IPS-15b (cell line): ENCODE measurements at regions not wholly inside any gene's neighbourhood (a gene's known extent, or its start where the extent isn't known, plus 50 kb on each side); places are given as distances from the start of the nearest gene placed in this dataset.

Experiments
- H3K27me3 ChIP-seq: one replicate; pipeline ENCODE4 v1.6.1; 2013; ENCODE audit warnings: low read length; ENCODE audit not compliant: control insufficient read depth, insufficient read depth
- H3K36me3 ChIP-seq: one replicate; pipeline ENCODE4 v1.6.1; 2013; ENCODE audit warnings: low read length; ENCODE audit not compliant: control insufficient read depth, insufficient read depth
- H3K4me1 ChIP-seq: one replicate; pipeline ENCODE4 v1.6.1; 2013; ENCODE audit warnings: mild to moderate bottlenecking, low read length; ENCODE audit not compliant: control insufficient read depth, insufficient read depth
- H3K4me3 ChIP-seq: one replicate; pipeline ENCODE4 v1.5.1; 2013; ENCODE audit warnings: low read depth, low read length
- H3K9ac ChIP-seq: one replicate; pipeline ENCODE4 v1.6.1; 2013; ENCODE audit warnings: low read depth, mild to moderate bottlenecking, low read length
- H3K9me3 ChIP-seq: one replicate; pipeline ENCODE4 v1.6.1; 2013; ENCODE audit warnings: mild to moderate bottlenecking, low read length; ENCODE audit not compliant: control insufficient read depth, insufficient read depth

DNA sequence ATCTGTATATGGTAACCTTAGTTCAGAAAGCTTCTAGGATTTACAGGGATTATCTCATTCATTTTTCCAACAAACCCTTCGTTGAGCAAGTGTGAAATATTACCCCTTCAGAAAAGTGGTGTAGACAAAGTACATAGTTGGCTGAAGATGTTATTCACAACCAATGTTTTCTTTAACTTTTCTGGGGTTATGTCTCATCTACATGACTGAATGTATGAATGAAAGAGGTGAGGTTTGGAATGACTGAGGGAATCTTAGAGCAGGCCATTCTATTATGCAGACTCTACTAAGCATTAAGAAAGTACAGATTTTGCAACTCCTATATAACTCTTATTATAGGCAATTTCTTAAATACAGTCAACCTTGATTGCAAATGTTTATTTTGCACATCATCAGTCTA lies 167.2 kb downstream of the NDFIP2 start:
- Histone ChIP-seq H3K9ac (no peak overlapping the region), H3K36me3 (no peaks in the 10 kb centered on the region), H3K4me3 (no peak overlapping the region), H3K27me3 (no peaks in the 10 kb centered on the region), H3K9me3 (no peaks in the 10 kb centered on the region), H3K4me1 (no peaks in the 10 kb centered on the region)

DNA sequence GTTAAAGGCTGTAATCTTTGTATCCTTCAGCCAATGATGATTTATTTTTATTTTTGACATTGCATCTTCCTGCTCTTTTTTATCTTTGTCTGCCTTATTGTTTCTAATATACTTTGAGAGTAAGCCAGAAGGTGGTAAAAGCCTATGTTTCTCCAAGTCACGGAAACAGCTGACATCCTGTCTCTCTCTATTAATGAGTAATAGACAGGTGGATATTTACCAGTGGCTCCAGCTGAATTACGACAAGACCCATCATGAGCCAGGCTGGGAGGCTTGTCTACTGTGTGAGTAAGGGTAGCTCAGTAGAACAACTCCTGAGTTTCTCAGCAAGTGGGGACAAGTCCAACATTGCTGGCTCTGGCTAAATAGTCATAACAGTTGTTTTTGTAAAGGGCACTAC lies 166.6 kb downstream of the NDFIP2 start:
- Histone ChIP-seq H3K36me3 (no peaks in the 10 kb centered on the region), H3K4me1 (no peaks in the 10 kb centered on the region), H3K27me3 (no peaks in the 10 kb centered on the region), H3K9ac (no peak overlapping the region), H3K9me3 (no peaks in the 10 kb centered on the region), H3K4me3 (no peak overlapping the region)

DNA sequence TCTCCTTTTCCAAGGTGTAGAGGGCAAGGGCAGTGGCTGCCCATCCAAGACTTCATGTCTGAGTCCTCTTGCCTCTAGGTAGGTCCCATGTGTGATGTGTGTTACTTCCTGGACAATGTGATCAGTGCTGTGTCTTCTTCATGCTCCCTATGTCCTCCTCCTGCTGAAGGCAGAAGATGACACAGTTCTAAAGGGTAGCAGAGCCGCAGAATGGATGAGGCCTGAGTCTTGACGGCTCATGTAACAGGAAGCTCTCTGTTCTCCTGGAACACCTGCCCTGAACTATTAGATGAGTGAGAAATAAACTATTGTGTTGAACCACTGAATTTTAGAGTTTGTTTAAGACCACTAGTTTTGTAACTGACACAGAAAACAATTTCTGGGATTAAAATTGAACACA lies 165.9 kb downstream of the NDFIP2 start:
- Histone ChIP-seq H3K4me3 (no peak overlapping the region), H3K9me3 (no peaks in the 10 kb centered on the region), H3K27me3 (no peaks in the 10 kb centered on the region), H3K36me3 (no peaks in the 10 kb centered on the region), H3K9ac (no peak overlapping the region), H3K4me1 (no peaks in the 10 kb centered on the region)

DNA sequence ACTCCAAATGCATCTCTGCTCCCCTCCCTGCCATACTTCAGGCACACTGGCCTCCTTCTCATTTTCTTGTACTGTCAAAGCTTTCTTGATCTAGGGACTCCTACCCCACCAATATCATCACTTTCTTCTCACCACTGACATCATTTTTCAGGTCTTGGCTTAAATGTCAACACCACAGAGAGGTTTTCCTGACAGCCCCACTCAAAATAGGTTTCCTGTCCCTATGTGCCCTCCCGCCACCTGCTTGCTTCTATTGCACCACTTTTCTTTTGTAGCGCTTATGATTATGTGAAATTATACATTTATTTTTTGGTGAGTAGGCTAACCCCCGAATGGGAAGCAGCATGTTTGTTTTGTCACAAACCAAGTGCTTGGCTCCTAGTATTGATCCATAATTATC lies 164.6 kb downstream of the NDFIP2 start:
- no peaks in the 10 kb centered on the region for H3K36me3 ChIP-seq
- no peaks in the 10 kb centered on the region for H3K4me1 ChIP-seq
- no peak overlapping the region for H3K9ac ChIP-seq
- no peaks in the 10 kb centered on the region for H3K27me3 ChIP-seq
- no peak overlapping the region for H3K4me3 ChIP-seq
- no peaks in the 10 kb centered on the region for H3K9me3 ChIP-seq

DNA sequence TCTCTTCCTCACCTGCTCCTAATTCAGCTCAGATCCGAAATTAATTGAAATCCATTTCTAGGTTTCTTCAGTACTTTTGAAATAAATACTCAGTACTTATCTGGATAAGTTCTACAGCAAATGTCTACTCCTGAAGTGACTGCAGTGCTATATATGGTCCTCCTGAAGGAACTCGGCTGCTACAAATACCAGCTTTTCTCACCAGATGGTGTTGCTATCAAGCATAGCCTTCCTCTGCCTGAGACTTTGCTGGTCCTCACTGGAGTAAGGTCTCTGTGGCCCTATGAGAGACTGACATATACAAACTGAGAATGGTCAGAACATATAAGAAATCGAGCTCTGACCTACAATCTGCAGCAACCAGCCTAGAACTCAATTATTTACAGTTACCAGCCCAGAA lies 161.6 kb downstream of the NDFIP2 start:
- H3K27me3 ChIP-seq, result no peaks in the 10 kb centered on the region
- no peaks in the 10 kb centered on the region for H3K36me3 ChIP-seq
- no peaks in the 10 kb centered on the region for H3K9me3 ChIP-seq
- no peak overlapping the region for H3K4me3 ChIP-seq
- H3K4me1 ChIP-seq, result no peaks in the 10 kb centered on the region
- no peak overlapping the region for H3K9ac ChIP-seq

DNA sequence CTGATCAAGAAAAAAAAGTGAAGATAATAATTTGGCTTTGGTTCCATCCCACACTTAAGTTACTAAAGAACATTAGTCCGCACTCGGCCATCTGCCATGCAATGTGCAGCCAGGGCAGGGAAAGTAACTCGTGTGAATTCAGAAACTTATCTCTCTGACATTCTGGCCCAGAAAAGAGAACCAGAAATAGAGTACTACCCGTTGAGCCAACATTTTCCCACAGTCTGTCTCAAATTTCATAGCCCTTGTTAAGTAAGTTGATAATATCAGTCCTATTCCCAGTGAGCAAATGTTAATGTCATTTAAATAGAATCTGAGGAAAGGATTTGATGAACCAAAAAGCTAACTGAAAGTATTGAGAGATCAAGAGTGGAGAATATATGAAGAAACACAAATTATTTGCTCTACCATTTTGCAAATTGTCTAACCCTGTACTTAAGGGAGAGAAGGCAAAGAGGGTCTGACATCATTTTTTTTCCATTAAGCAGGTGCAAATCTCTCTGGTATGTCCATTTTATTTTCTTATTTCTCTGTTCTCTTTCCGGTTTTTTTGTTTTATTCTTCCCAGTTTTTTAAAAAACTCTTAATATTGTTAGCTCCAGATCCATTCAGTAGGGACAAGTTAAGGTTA lies 156.3 kb downstream of the NDFIP2 start:
- Histone ChIP-seq H3K36me3 (no peaks in the 10 kb centered on the region), H3K4me3 (no peak overlapping the region), H3K27me3 (no peaks in the 10 kb centered on the region), H3K9me3 (no peaks in the 10 kb centered on the region), H3K9ac (no peak overlapping the region), H3K4me1 (no peaks in the 10 kb centered on the region)

DNA sequence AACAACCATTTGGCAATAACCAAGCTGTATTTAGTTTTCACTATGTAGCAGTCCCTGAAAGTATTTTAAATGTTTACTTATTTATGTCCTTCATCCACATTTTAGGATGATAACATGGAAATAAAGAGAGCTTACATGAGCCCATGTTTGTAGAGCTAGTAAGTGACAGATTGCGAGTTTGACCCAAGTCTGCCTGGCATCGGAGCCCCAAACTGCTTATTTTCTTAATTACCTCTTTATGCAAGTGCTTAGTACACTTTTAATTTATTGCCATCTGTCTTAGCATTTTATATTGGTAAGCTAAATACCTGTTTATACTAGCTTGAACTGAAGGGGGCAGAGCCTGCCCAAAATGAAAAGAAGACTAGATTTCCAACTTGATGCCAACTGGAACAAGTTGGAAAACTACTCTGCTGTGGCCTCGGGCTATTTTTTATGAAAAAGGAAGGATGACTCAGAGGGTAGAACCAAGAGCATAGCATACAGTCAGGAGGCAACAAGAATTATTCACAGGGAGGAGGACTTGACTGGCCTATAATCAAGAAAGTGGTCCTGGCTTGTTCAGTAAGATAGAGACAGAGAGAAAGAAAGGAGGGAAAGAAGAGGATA lies 150.2 kb downstream of the NDFIP2 start:
- Histone ChIP-seq H3K9ac (no peak overlapping the region), H3K4me3 (no peak overlapping the region), H3K27me3 (no peaks in the 10 kb centered on the region), H3K9me3 (no peaks in the 10 kb centered on the region), H3K36me3 (no peaks in the 10 kb centered on the region), H3K4me1 (no peaks in the 10 kb centered on the region)

DNA sequence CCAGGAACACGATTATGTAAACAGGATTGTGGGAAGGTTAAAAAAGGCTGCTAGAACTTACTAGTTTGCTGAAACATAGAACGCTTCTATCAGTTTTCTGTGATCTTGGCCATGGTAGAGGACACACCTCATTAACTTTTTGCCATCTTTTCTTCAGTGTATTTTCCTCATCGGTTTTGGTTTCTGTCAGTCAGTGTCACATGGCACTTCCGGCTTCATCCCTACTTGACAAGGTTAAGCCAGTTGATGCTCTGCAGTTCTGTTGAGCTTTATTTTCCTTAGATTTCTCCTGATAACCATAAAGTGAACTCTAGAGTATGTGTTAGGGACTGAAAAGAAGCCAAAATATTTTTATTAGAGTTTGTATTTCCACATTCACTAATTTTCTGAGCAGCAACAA lies 147.5 kb downstream of the NDFIP2 start:
- H3K9me3 ChIP-seq, result no peaks in the 10 kb centered on the region
- no peak overlapping the region for H3K9ac ChIP-seq
- H3K36me3 ChIP-seq, result no peaks in the 10 kb centered on the region
- H3K4me3 ChIP-seq, result no peak overlapping the region
- no peaks in the 10 kb centered on the region for H3K27me3 ChIP-seq
- H3K4me1 ChIP-seq, result no peaks in the 10 kb centered on the region

DNA sequence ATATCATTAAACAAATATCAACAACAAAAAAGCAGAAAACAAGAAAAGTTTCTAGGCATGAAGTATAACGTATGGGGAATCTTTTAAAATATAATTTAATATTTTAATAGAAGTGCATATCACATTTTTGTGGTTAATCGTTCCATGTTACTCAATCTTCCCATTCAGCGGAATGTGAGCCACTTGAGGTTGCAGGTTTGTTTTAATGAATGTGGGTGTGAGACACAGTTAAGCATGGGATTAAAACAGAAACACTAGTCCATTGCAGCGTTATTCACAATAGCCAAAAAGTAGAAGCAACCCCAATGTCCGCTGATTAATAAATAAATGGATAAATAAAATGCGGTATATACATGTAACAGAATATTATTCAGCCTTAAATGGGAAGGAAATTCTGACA lies 146.0 kb downstream of the NDFIP2 start:
- no peak overlapping the region for H3K4me3 ChIP-seq
- no peak overlapping the region for H3K9ac ChIP-seq
- no peaks in the 10 kb centered on the region for H3K27me3 ChIP-seq
- no peaks in the 10 kb centered on the region for H3K36me3 ChIP-seq
- H3K4me1 ChIP-seq, result no peaks in the 10 kb centered on the region
- no peaks in the 10 kb centered on the region for H3K9me3 ChIP-seq

DNA sequence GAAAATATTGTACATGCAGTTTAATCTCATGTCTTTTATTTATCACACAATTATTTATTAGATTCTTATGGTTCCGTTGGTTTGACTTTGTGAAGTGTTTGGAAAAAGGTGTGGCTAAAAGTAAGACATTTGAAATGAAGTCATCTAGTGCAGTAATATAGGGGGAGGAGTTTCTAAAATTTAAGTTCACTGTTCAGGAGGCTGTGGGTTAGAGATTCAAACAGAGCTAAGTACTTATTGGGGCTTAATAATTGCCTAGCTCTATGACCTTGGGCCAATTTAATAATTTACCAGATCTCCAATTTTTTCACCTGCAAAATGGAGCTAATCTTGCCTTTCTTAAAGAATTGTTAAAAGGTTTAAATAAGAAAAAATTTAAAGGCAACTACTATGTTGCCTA lies 144.6 kb downstream of the NDFIP2 start:
- no peaks in the 10 kb centered on the region for H3K36me3 ChIP-seq
- H3K9me3 ChIP-seq, result no peaks in the 10 kb centered on the region
- H3K9ac ChIP-seq, result no peak overlapping the region
- H3K27me3 ChIP-seq, result no peaks in the 10 kb centered on the region
- H3K4me1 ChIP-seq, result no peaks in the 10 kb centered on the region
- H3K4me3 ChIP-seq, result no peak overlapping the region

DNA sequence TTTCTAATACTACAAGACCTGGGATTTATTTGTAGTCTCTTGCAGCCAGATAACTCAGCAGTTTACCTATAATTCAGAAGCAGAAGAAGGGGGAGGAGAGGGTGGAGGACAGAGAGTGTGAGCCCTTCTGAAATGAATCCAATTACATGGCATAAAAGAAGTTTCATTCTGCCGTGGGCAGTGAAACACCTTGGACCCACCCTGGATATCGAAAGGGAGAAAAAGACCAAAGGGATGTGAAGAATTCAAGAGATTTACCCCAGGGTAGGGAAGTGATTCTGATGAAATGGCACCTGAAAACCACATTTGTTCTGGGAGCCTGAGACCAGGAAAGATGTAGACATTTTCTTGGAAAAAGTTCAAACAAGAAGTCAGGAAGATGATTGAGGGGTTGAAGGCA lies 140.9 kb downstream of the NDFIP2 start:
- H3K4me3 ChIP-seq, result no peak overlapping the region
- H3K9me3 ChIP-seq, result no peaks in the 10 kb centered on the region
- H3K27me3 ChIP-seq, result no peaks in the 10 kb centered on the region
- no peaks in the 10 kb centered on the region for H3K36me3 ChIP-seq
- no peaks in the 10 kb centered on the region for H3K4me1 ChIP-seq
- H3K9ac ChIP-seq, result no peak overlapping the region

DNA sequence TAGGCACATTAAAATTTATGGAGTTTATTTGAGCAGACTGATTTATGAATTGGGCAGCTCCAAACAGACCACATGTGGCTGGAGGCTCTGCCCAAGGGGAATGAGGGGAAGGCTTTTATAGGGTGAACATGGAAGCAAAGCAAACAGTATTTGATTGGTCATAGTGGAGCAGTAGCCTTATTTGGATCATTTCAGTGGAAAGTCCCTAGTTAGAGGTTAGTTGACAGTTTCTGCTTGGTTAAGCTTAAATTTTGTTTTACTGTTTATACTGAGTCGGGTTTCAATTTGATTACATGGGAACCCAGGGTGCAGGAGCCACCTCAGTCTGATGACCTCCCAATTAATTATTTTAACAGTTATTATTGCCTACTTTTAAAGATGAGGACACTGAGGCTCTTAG lies 140.5 kb downstream of the NDFIP2 start:
- Histone ChIP-seq H3K4me3 (no peak overlapping the region), H3K4me1 (no peaks in the 10 kb centered on the region), H3K9ac (no peak overlapping the region)

More for the DNA sequence above, 140.5 kb downstream of the NDFIP2 start:
- H3K36me3 ChIP-seq, result no peaks in the 10 kb centered on the region
- H3K9me3 ChIP-seq, result no peaks in the 10 kb centered on the region
- no peaks in the 10 kb centered on the region for H3K27me3 ChIP-seq
